Peyer's patch (tissue), 4 donors: ENCODE measurements at regions not wholly inside any gene's neighbourhood (a gene's known extent, or its start where the extent isn't known, plus 50 kb on each side); places are given as distances from the start of the nearest gene placed in this dataset.

Experiments
- DNase-seq, 3 donors: peaks; one replicate each; pipeline ENCODE4 v3.0.0-alpha.2; 2017 to 2019
- H3K27ac ChIP-seq, 4 donors: fragments of 200-600 bp; sonication (generic); one replicate each; pipeline ENCODE4 v1.5.1; 2016 to 2019
- H3K27me3 ChIP-seq, 2 donors: fragments of 200-600 bp; sonication (generic); one replicate each; pipeline ENCODE4 v1.5.1; 2019
- H3K36me3 ChIP-seq, 3 donors: fragments of 200-600 bp; sonication (generic); one replicate each; pipeline ENCODE4 v1.5.1; 2016 to 2019
- H3K4me1 ChIP-seq, 4 donors: fragments of 200-600 bp; sonication (generic); one replicate each; pipeline ENCODE4 v1.5.1; 2016 to 2019
- H3K4me3 ChIP-seq, 4 donors: fragments of 200-600 bp; sonication (generic); 1 replicate in 3 of 4; 2 replicates in 1 of 4; pipeline ENCODE4 v1.5.1; 2016 to 2019; ENCODE audit warnings: mild to moderate bottlenecking in 1 of 4
- H3K9me3 ChIP-seq, 4 donors: fragments of 200-600 bp; sonication (generic); one replicate each; pipeline ENCODE4 v1.5.1; 2016 to 2019; ENCODE audit warnings: mild to moderate bottlenecking in 1 of 4
- CTCF ChIP-seq, 6 experiments: fragments of 450-650 bp in 4 of 6; fragments of 200-600 bp in 2 of 6; sonication (generic) in 1 of 6; IDR thresholded peaks; one replicate each; pipeline ENCODE4 v1.5.1; 2017 to 2019; ENCODE audit warnings: antibody characterized with exemption in 6 of 6, mild to moderate bottlenecking in 3 of 6, moderate library complexity in 1 of 6
- POLR2A ChIP-seq, 2 donors: fragments of 450-650 bp; IDR thresholded peaks; one replicate each; pipeline ENCODE4 v1.5.1; 2017; ENCODE audit warnings: antibody characterized with exemption in 2 of 2, mild to moderate bottlenecking in 2 of 2, moderate library complexity in 2 of 2

DNA sequence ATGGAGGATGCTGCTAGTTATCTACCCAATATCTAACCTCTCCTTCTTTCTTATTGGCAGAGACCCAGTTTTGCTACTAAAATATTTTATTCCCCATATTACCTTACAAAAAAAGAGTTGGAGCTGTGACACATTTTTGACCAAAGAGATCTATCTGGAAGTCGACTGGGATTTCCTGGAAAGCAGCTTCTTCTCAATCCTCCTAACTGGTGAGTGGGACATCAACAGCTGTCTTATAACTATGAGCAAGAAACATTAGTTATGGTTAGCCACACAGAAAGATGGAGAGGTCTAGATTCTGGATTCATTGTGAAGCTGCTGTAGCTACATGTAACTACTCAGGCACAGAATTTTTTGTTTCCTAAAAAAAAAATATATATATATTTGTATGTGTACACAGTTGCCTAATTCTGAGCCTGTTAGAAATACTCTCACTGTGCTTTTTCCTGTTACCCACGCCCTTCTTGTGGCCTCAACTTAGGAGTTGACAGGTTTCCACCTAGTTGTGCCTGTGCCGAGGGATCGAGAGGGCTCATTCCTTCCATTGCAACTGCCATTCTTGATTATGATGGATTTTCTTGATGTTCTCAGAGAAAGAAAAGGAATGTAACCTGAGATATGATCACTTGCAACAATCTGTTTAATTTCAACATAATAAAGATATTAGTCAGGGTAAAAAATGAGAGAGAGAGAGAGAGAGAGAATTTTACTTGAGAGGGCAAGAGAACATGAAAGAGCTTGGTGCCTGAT is 142.0 kb downstream of the SLC17A6 start:
- TF ChIP-seq POLR2A (IDR thresholded peaks at IDR 0.05) (no peak), CTCF (IDR thresholded peaks at IDR 0.05) (no peak)
- Histone ChIP-seq H3K27ac (no peak overlapping the region), H3K4me1 (no peaks in the 10 kb centered on the region), H3K9me3 (no peaks in the 10 kb centered on the region), H3K27me3 (no peaks in the 10 kb centered on the region), H3K36me3 (no peaks in the 10 kb centered on the region), H3K4me3 (no peak overlapping the region)
- no peak for DNase-seq

DNA sequence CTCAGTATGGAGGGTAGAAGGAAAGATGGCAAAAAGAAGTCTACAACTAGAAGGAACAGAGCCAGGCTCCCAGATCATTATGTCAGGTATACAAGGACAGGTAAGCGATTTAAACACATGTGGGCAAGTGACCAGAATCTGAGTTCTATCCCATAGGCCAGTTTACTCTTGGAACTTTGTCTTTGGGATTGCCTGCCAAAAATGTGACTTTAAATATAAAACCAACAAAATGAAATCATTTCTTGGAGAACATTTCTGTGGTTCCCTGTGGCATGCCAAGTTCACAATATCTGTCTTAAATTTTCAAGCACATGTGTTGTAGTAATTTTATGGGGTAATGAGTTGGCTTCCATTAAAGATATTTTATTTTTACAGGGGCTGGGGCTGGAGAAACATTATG is 141.0 kb downstream of the SLC17A6 start:
- no peak overlapping the region for H3K27ac ChIP-seq
- DNase-seq: no peak
- H3K4me3 ChIP-seq: no peak overlapping the region
- H3K9me3 ChIP-seq: no peaks in the 10 kb centered on the region
- H3K4me1 ChIP-seq: no peaks in the 10 kb centered on the region
- H3K27me3 ChIP-seq: no peaks in the 10 kb centered on the region
- TF ChIP-seq POLR2A (IDR thresholded peaks at IDR 0.05) (no peak), CTCF (IDR thresholded peaks at IDR 0.05) (no peak)
- H3K36me3 ChIP-seq: no peaks in the 10 kb centered on the region

GRCh38 chr11:22478169-22478568 is 140.0 kb downstream of the SLC17A6 start:
- Histone ChIP-seq H3K4me1 (no peaks in the 10 kb centered on the region), H3K9me3 (no peaks in the 10 kb centered on the region), H3K27me3 (no peaks in the 10 kb centered on the region), H3K27ac (no peak overlapping the region), H3K36me3 (no peaks in the 10 kb centered on the region), H3K4me3 (no peak overlapping the region)
- no peak for DNase-seq
- TF ChIP-seq POLR2A (IDR thresholded peaks at IDR 0.05): no peak
- TF ChIP-seq CTCF (IDR thresholded peaks at IDR 0.05): no peak

GRCh38 chr11:22477312-22477711 is 139.1 kb downstream of the SLC17A6 start:
- H3K27ac ChIP-seq: no peak overlapping the region
- no peak for DNase-seq
- no peak overlapping the region for H3K4me3 ChIP-seq
- no peaks in the 10 kb centered on the region for H3K36me3 ChIP-seq
- H3K27me3 ChIP-seq: no peaks in the 10 kb centered on the region
- TF ChIP-seq POLR2A (IDR thresholded peaks at IDR 0.05) (no peak), CTCF (IDR thresholded peaks at IDR 0.05) (no peak)
- H3K4me1 ChIP-seq: no peaks in the 10 kb centered on the region
- no peaks in the 10 kb centered on the region for H3K9me3 ChIP-seq

DNA sequence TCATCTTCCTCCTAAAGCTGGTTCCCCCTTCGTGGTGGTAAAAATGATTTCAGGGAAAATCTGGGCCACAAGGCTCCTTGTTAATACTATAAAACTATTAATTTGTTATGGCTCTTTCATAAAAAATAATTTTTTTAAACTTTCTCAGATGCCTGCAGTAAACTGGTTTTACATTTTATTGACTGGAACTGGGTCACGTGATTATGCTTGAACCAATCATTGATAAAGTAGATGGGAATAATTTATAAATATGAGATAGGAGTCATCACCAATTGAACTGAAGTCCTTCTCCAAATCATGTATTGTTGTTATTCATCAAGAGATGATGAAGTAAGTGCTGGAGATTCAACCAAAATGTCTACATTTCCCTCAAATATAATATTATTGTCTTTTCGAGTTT is 138.4 kb downstream of the SLC17A6 start:
- H3K4me1 ChIP-seq: no peaks in the 10 kb centered on the region
- no peak overlapping the region for H3K27ac ChIP-seq
- TF ChIP-seq POLR2A (IDR thresholded peaks at IDR 0.05) (no peak), CTCF (IDR thresholded peaks at IDR 0.05) (no peak)
- DNase-seq: no peak
- H3K4me3 ChIP-seq: no peak overlapping the region
- no peaks in the 10 kb centered on the region for H3K27me3 ChIP-seq
- no peaks in the 10 kb centered on the region for H3K9me3 ChIP-seq
- H3K36me3 ChIP-seq: no peaks in the 10 kb centered on the region

DNA sequence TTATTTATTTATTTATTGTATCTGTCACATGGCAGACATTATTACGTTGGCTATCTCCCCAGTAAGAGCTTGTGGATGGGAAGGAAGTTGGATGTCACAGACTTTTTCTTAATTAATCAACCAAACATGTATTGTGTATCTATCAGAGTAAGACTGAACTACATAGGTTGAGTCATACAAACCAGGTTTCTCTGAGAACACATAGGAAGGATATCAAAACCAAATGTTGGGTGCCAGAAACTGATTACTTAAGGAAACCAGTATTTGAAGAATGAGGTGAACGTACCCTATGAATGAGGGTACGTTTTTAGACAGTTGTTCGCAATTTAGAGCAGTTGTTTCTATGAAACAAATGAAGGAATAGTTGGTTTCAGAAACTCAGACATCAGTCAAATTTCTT is 136.4 kb downstream of the SLC17A6 start:
- DNase-seq: no peak

More for the DNA sequence above, 136.4 kb downstream of the SLC17A6 start:
- no peak for TF ChIP-seq CTCF (IDR thresholded peaks at IDR 0.05)
- TF ChIP-seq POLR2A (IDR thresholded peaks at IDR 0.05): no peak
- Histone ChIP-seq H3K4me1 (no peaks in the 10 kb centered on the region), H3K9me3 (no peaks in the 10 kb centered on the region), H3K4me3 (no peak overlapping the region), H3K27ac (no peak overlapping the region), H3K36me3 (no peaks in the 10 kb centered on the region), H3K27me3 (no peaks in the 10 kb centered on the region)
